Stimulated activated CD4-positive, alpha-beta T cell treated with anti-CD3 and anti-CD28 coated beads, Interleukin-2, amount 100 ng/mL, for 24 hours (primary cell): ENCODE measurements at regions not wholly inside any gene's neighbourhood (a gene's known extent, or its start where the extent isn't known, plus 50 kb on each side); places are given as distances from the start of the nearest gene placed in this dataset.

Experiments
- DNase-seq, 2 donors: peaks; one replicate each; pipeline ENCODE4 v3.0.0-alpha.2; 2020

GRCh38 chr7:25901658-25902057 lies 250.3 kb upstream of the NFE2L3 start:
- no peak for DNase-seq

GRCh38 chr7:25906003-25906402 lies 246.0 kb upstream of the NFE2L3 start:
- DNase-seq: no peak

GRCh38 chr7:25906760-25907159 lies 245.2 kb upstream of the NFE2L3 start:
- no peak for DNase-seq

GRCh38 chr7:25907214-25907613 lies 244.8 kb upstream of the NFE2L3 start:
- DNase-seq: no peak

- DNase-seq: no peak
These were observed 244.3 kb upstream of the NFE2L3 start for GRCh38 chr7:25907731-25908130.

- DNase-seq: no peak
These were observed 243.6 kb upstream of the NFE2L3 start for GRCh38 chr7:25908154-25908949.

GRCh38 chr7:25911738-25912607 lies 240.0 kb upstream of the NFE2L3 start:
- no peak for DNase-seq

GRCh38 chr7:25913598-25914224 lies 238.3 kb upstream of the NFE2L3 start:
- DNase-seq: no peak

- no peak for DNase-seq
These were observed 233.3 kb upstream of the NFE2L3 start for GRCh38 chr7:25918731-25919130.

GRCh38 chr7:25922296-25922695 lies 229.7 kb upstream of the NFE2L3 start:
- no peak for DNase-seq

- no peak for DNase-seq
These were observed 228.1 kb upstream of the NFE2L3 start for GRCh38 chr7:25923741-25924460.

GRCh38 chr7:25926009-25926408 lies 226.0 kb upstream of the NFE2L3 start:
- DNase-seq: no peak

- no peak for DNase-seq
These were observed 225.5 kb upstream of the NFE2L3 start for GRCh38 chr7:25926451-25926850.

GRCh38 chr7:25926891-25927625 lies 224.9 kb upstream of the NFE2L3 start:
- DNase-seq: no peak

GRCh38 chr7:25927626-25927978 lies 224.4 kb upstream of the NFE2L3 start:
- no peak for DNase-seq

- DNase-seq: no peak
These were observed 223.3 kb upstream of the NFE2L3 start for GRCh38 chr7:25928549-25929330.

GRCh38 chr7:25929448-25929847 lies 222.6 kb upstream of the NFE2L3 start:
- DNase-seq: no peak

GRCh38 chr7:25930492-25931048 lies 221.4 kb upstream of the NFE2L3 start:
- DNase-seq: no peak

GRCh38 chr7:25931156-25931555 lies 220.8 kb upstream of the NFE2L3 start:
- DNase-seq: no peak

GRCh38 chr7:25933921-25934320 lies 218.1 kb upstream of the NFE2L3 start:
- DNase-seq: no peak
